Chondrocyte (in vitro differentiated cells): ENCODE measurements at regions not wholly inside any gene's neighbourhood (a gene's known extent, or its start where the extent isn't known, plus 50 kb on each side); places are given as distances from the start of the nearest gene placed in this dataset.
"Not testable (repeated sequence)": the region's sequence is repeated elsewhere in the genome, so short reads cannot be mapped to it uniquely, and the experiment has no call there.

Experiments
- DNase-seq: peaks from one replicate; pipeline ENCODE4 v3.0.0; 2021; ENCODE audit warnings: mixed read lengths, low spot score
- H3K27ac Mint-ChIP-seq: one replicate; pipeline ENCODE4 v1.8.0; 2021; ENCODE audit warnings: mild to moderate bottlenecking, moderate library complexity, mixed read lengths; ENCODE audit not compliant: unreplicated experiment
- H3K27me3 Mint-ChIP-seq: 2 replicates; pipeline ENCODE4 v1.8.0; 2021; ENCODE audit warnings: low read depth, mixed read lengths
- H3K36me3 Mint-ChIP-seq: 2 replicates; pipeline ENCODE4 v1.8.0; 2021; ENCODE audit warnings: low read depth, mixed read lengths
- H3K4me1 Mint-ChIP-seq: 2 replicates; pipeline ENCODE4 v1.8.0; 2021; ENCODE audit warnings: low read depth, mild to moderate bottlenecking, mixed read lengths
- H3K4me3 Mint-ChIP-seq: one replicate; pipeline ENCODE4 v1.8.0; 2021; ENCODE audit warnings: mild to moderate bottlenecking, moderate library complexity, mixed read lengths; ENCODE audit not compliant: unreplicated experiment
- H3K9me3 Mint-ChIP-seq: 2 replicates; pipeline ENCODE4 v1.8.0; 2021; ENCODE audit warnings: low read depth, mixed read lengths
- CTCF ChIP-seq: fragments of 200-600 bp; sonication (generic); IDR thresholded peaks from 2 replicates; pipeline ENCODE4 v1.5.0; 2021; ENCODE audit warnings: antibody characterized with exemption, mild to moderate bottlenecking, moderate library complexity

GRCh38 chr19:14301150-14301549, 80.1 kb upstream of the ADGRE5 start:
- H3K36me3 Mint-ChIP-seq: no peaks in the 10 kb centered on the region
- H3K4me1 Mint-ChIP-seq: no peaks in the 10 kb centered on the region
- no peak for DNase-seq
- H3K4me3 Mint-ChIP-seq: no peak overlapping the region
- TF ChIP-seq CTCF: no peak
- no peaks in the 10 kb centered on the region for H3K9me3 Mint-ChIP-seq
- H3K27me3 Mint-ChIP-seq: peaks cover under 1% of the 10 kb centered on the region
- no peak overlapping the region for H3K27ac Mint-ChIP-seq

DNA sequence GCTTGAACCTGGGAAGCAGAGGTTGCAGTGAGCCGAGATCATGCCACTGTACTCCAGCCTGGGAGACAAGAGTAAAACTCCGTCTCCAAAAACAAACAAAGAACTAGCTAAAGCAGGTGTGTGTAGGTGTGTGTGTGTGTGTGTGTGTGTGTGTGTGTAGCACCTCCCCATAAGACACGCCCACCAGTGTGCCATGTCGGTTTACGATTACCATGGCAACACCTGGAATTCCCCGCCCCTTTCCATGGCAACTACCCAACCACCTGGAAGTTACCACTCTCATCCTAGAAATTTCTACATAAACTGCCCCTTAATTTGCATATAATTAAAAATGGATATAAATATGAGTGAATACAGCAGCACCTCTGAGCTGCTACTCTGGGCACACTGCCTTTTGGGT, 80.9 kb upstream of the ADGRE5 start:
- H3K4me3 Mint-ChIP-seq: no peak overlapping the region
- no peaks in the 10 kb centered on the region for H3K27me3 Mint-ChIP-seq
- H3K27ac Mint-ChIP-seq: no peak overlapping the region
- no peak for TF ChIP-seq CTCF
- no peaks in the 10 kb centered on the region for H3K9me3 Mint-ChIP-seq
- DNase-seq: no peak
- H3K4me1 Mint-ChIP-seq: no peaks in the 10 kb centered on the region
- H3K36me3 Mint-ChIP-seq: no peaks in the 10 kb centered on the region

DNA sequence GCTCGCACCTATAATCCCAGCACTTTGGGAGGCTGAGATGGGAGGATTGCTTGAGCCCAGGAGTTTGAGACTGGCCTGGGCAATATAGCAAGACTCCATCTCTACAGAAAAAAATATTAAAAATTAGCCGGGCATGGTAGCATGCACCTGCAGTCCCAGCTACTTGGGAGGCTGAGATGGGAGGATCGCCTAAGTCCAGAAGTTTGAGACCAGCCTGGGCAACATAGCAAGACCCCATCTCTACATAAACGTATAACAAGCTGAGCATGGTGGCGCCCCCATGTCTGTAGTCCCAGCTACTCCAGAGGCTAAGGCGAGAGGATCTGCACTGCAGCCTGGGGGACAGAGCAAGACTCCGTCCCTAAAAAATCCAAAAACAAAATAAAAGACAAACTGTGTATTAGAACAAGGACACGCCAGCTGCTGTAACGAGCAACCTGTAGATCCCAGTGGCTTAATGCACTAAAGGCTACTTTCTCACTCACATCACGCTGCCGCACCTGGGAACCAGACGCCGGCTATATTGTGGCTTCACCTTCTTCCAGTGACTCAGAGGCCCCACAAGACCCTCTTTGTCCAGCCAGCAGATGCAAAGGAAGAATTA, 81.9 kb upstream of the ADGRE5 start:
- not testable (repeated sequence) for H3K27ac Mint-ChIP-seq, H3K36me3 Mint-ChIP-seq, H3K4me3 Mint-ChIP-seq, H3K9me3 Mint-ChIP-seq, H3K4me1 Mint-ChIP-seq, H3K27me3 Mint-ChIP-seq, DNase-seq

DNA sequence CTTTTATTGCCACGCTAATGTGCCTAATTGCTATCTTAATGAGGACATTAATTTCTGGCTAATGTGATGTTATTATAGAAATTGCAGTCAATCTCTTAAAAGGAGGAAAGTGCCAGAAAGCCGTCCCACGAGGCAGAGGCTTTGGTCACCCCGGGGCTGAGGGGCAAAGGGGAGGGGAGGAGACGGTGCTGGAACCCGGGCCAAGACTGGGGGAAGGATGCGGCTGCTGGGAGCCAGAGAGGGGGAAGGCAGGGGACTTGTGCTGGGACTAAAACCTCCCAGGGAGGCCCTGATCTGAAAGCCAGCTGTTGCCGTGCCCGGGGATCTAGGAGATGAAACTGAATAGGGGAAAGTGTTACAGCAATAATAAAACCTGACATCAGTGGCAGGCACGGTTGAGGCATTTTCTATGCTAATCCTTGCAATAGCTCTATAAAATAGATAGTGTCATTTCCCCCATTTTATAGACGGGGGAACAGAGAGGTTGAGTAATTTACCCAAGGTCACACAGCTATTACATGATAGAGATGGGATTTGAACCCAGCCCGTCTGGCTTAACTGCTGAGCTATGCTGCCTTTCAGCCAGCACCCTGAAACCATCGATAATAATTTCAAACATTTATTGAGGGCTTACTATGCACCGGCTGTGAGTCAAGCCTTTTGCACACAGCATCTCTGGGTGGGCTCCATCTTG, 83.2 kb upstream of the ADGRE5 start:
- not testable (repeated sequence) for H3K36me3 Mint-ChIP-seq, H3K9me3 Mint-ChIP-seq, H3K4me3 Mint-ChIP-seq, DNase-seq, H3K27me3 Mint-ChIP-seq, H3K4me1 Mint-ChIP-seq, H3K27ac Mint-ChIP-seq

DNA sequence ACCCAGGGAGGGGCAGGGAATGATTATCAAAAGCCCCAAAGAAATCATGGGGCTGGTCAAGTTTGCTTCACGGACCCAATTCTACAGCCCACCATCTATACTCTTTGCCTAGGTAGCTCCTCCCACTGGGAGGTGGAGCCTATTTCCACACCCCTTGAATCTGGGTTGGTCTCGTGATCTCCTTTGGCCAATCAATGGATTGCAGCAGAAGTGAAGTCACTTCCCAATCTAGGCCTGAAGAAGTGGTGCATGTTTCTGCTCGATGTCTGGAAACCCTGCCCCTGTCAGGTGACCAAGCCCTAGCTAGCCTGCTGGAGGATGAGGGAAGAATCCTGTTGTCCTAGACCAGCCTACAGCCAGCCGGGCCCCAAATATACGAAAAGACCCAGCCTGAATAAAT, 86.3 kb upstream of the ADGRE5 start:
- H3K36me3 Mint-ChIP-seq, H3K27me3 Mint-ChIP-seq, DNase-seq, H3K4me3 Mint-ChIP-seq, H3K9me3 Mint-ChIP-seq, H3K27ac Mint-ChIP-seq, H3K4me1 Mint-ChIP-seq: not testable (repeated sequence)

DNA sequence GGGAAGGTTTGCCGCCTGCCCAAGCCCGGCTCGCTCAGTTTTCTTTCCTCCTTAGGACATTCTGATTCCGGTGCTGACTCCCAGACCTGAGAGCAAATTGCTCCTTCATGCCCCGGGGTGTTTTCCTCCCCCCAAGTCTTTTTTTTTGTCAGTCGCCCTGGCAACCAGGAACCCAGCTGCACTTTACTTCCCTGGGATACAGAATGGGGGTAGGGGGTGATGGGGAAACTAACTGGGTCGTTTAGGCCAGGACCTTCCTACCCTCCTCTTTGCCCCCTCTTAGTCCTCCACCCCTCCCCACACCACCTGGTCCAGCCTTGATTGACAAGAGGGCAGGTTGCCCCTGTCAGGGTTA, 87.5 kb upstream of the ADGRE5 start:
- DNase-seq, H3K27me3 Mint-ChIP-seq, H3K27ac Mint-ChIP-seq, H3K4me3 Mint-ChIP-seq, H3K9me3 Mint-ChIP-seq, H3K36me3 Mint-ChIP-seq, H3K4me1 Mint-ChIP-seq: not testable (repeated sequence)

- not testable (repeated sequence) for H3K4me3 Mint-ChIP-seq, H3K27ac Mint-ChIP-seq, DNase-seq, H3K27me3 Mint-ChIP-seq, H3K36me3 Mint-ChIP-seq, H3K9me3 Mint-ChIP-seq
- H3K4me1 Mint-ChIP-seq: peaks cover 10% of the 10 kb centered on the region
Measured at GRCh38 chr19:14293101-14293815, 87.3 kb upstream of the ADGRL1 start.

GRCh38 chr19:14289810-14290209, 83.8 kb upstream of the ADGRL1 start:
- H3K36me3 Mint-ChIP-seq, H3K4me3 Mint-ChIP-seq, DNase-seq, H3K9me3 Mint-ChIP-seq, H3K27me3 Mint-ChIP-seq, H3K27ac Mint-ChIP-seq: not testable (repeated sequence)
- H3K4me1 Mint-ChIP-seq: peaks cover 27% of the 10 kb centered on the region

DNA sequence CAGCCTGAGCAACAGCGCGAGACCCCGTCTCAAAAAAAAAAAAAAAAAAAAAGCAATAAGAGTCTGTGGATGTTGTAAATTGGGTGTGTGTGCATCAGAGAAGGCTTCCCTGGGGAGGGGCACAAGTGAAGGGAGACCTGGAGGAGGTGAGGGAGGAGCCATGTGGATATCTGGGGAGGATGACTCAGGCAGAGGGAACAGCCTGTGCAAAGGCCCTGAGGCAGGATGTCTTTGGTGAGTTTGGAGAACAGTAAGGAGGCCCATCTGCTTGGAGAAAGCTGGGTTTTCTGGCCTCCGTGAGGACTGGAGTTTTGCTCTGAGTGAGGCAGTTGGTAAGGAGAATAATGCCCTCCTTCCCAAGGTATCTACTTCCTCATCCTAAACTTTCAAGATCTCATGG, 81.9 kb upstream of the ADGRL1 start:
- H3K27ac Mint-ChIP-seq: peak overlapping the region; percentile 36
- H3K27me3 Mint-ChIP-seq, H3K36me3 Mint-ChIP-seq, DNase-seq, H3K9me3 Mint-ChIP-seq, H3K4me3 Mint-ChIP-seq: not testable (repeated sequence)
- H3K4me1 Mint-ChIP-seq: peaks cover 32% of the 10 kb centered on the region

GRCh38 chr19:14286594-14286993, 80.6 kb upstream of the ADGRL1 start:
- H3K4me1 Mint-ChIP-seq: peaks cover 30% of the 10 kb centered on the region
- not testable (repeated sequence) for H3K9me3 Mint-ChIP-seq, H3K36me3 Mint-ChIP-seq, DNase-seq, H3K4me3 Mint-ChIP-seq, H3K27me3 Mint-ChIP-seq
- H3K27ac Mint-ChIP-seq: peak overlapping the region; percentile 41

- not testable (repeated sequence) for H3K4me3 Mint-ChIP-seq, H3K27ac Mint-ChIP-seq, H3K27me3 Mint-ChIP-seq, H3K9me3 Mint-ChIP-seq, H3K36me3 Mint-ChIP-seq, DNase-seq
- H3K4me1 Mint-ChIP-seq: peaks cover 30% of the 10 kb centered on the region
Measured at GRCh38 chr19:14285726-14286125, 79.8 kb upstream of the ADGRL1 start.
